Muscle of back (tissue), 3 donors: ENCODE measurements at regions not wholly inside any gene's neighbourhood (a gene's known extent, or its start where the extent isn't known, plus 50 kb on each side); places are given as distances from the start of the nearest gene placed in this dataset.
"Not testable (repeated sequence)": the region's sequence is repeated elsewhere in the genome, so short reads cannot be mapped to it uniquely, and the experiment has no call there.

Experiments used
- DNase-seq, 3 donors: peaks; one replicate each; pipeline versions ENCODE4 v3.0.0 to v3.0.0-alpha.2; 2013

GRCh38 chr3:31285833-31286486 lies 246.8 kb upstream of the STT3B start:
- no peak for DNase-seq

GRCh38 chr3:31288224-31288623 lies 244.5 kb upstream of the STT3B start:
- no peak for DNase-seq

DNA sequence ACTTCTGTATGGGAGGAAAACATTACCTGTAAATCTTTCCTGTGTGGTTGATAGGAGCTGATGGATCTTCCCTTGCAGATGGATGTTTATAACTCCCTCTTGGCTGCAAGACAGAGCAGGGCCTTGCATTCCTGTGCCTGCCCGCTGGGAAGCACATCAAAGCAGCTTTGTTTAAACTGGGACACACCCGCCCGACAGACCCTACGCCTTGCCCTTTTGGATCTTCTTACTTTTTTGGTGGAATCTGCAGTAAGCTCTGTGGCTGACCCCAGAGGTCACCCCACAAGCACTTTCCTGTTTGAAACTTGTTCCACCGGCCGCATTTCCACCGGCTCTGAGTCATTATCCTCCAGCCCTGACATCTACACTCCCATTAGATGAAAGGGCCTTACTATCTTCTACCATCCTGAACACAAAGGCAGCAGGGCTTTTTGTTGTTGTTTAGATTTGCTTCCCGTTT lies 244.1 kb upstream of the STT3B start:
- peak in 1 of 3 donors; percentile 16 for DNase-seq

DNA sequence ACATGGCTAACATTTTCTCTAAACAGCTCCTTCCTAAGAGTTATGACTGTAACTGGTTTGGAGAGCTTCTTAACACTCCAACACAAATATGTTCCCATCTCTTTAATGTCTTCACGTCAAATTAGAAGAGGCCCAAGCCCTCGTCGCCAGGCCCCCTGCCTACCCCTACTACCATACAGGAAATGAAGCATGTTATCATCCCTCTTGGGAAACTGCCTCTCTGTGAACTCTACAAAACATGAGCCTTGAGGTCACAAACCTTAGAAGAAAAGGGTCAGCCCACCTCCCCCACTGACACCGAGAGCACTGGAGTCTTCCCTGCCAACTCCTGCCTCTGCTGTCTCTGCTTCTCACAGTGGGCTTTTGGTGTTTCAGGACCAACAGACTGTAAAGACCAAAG lies 243.1 kb upstream of the STT3B start:
- DNase-seq, result no peak

DNA sequence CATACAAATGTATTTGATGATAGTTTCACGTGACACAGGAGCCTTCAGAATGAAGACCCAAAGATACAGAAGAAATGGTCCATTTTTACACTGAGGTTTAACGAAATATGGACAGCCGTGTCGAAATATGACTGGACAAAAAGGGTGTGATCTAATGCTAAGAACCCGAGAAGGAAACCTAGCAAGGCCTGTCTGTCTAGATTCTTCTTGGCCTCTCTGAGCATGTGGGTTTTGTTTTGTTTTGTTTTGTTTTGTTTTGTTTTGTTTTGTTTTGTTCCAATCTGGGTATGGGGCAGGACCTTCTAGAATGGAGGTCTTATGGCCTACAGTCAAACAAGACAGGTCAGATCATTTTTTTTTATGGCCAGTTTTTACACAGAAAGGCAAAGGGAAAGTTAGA lies 242.7 kb upstream of the STT3B start:
- no peak for DNase-seq

GRCh38 chr3:31291818-31292217 lies 240.9 kb upstream of the STT3B start:
- no peak for DNase-seq

GRCh38 chr3:31294430-31295149 lies 238.1 kb upstream of the STT3B start:
- no peak for DNase-seq

- DNase-seq, result no peak
Observed at GRCh38 chr3:31295150-31295765, 237.5 kb upstream of the STT3B start.

DNA sequence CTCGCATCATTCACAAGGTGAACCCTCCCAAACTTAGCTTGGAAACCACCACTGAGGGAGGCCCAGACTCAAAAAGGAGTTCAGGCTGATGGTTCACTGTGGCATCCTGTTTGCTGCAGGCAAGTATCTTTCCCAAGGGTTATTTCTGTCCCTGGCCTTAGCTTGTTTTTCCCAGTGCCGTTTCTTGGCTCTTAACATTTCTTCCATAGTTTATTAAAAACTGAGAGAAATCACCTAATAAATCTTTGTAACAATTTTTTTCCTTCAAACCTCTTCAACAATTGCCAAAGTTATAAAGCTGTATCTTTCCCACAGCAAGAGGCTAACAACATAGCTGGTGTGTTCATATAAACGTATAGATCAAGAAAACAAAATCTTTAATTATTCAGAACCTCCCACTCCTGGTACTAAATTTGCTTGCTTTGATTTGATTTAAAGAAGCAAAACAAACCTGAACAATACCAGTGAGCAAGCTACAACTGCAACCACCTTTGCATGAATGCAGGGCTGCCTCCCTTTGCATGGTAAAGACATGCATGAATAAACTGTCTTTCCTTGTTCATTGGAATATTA lies 234.9 kb upstream of the STT3B start:
- DNase-seq, result no peak

GRCh38 chr3:31300456-31301443 lies 232.0 kb upstream of the STT3B start:
- DNase-seq, result no peak

DNA sequence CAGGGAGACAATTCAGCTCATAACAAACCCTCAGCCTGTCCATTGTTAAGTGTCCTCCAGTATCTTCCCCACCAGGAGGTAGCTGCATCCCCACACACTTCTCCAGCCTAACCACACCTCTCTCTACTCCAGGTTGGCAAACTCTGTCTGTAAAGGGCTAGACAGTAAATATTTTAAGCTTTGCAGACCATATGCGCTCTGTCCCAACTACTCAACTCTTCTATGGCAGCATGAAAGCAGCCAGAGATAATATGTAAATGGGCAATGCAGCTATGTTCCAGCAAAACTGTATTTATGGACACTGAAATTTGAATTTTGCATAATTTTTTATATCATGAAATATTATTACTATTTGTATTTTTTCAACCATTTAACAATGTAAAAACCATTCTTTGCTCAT lies 230.4 kb upstream of the STT3B start:
- no peak for DNase-seq

- no peak for DNase-seq
Observed at GRCh38 chr3:31305340-31305739, 227.4 kb upstream of the STT3B start.

DNA sequence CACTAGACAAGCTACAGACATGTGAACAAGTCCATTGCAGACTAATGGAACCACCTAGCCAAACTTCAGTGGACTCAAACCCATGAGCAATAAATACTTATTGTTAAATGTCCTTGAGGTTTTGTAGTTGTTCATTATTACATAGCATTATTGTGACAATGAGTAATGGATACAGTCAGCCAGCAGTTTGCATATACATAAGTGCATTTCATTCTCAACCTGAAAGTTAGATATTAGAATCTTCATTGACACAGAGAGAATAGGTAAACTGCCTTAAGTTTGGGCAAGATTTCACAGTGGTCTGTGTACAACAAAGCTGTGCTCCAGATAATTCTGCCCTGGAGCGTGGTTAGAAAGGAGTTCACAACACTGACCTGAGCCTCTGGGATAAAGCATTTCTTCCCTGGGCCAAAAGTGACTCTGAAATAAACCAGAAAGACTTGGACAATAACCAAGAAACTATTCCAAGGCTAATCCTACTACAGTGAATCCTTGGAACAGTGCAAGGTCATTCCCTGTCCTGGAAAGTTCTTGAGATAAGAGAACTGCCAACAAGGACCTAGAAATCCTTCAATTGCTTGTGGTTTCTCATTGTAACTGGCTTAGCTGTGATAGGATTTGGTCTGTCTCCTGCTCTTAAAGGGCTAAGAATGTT lies 225.5 kb upstream of the STT3B start:
- peak in 1 of 3 donors; percentile 24 for DNase-seq

DNA sequence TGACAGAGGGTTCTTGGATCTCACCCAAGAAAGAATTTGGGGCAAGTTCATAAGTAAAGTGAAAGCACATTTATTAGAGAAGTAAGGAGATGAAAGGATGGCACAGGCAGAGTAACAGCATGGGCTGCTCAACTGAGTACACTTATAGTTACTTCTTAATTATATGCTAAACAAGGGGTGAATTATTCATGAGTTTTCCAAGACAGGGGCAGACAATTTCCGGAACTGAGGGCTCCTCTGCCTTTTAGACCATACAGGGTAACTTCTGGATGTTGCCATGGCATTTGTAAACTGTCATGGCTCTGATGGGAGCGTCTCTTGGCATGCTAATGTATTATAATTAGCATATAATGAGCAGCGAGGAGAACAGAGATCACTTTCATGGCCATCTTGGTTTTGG lies 221.2 kb upstream of the STT3B start:
- DNase-seq, result no peak

DNA sequence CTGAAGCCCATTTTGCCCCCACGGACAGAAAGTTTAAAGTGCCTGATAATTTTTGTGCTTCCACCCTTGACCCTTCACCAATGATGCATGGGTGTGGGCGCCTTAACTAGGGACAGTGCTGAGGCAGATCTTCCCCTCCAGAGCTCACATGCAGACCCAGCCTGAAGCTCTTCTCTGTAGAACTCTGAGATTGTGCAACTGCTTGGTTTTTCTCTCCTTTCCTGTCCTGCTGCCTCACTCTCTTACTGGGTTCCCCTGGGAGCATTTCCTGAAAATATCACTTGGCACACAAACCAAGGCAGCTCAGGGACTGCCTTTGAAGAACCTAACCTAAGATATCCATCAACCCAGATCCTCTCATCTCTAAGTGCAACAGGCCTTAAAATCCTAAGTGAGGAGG lies 220.3 kb upstream of the STT3B start:
- DNase-seq, result no peak

GRCh38 chr3:31314258-31314657 lies 218.5 kb upstream of the STT3B start:
- no peak for DNase-seq

- DNase-seq, result peak in 1 of 3 donors; percentile 18
Observed at GRCh38 chr3:31319332-31319731, 213.4 kb upstream of the STT3B start.

GRCh38 chr3:31321620-31322019 lies 211.1 kb upstream of the STT3B start:
- DNase-seq, result no peak

DNA sequence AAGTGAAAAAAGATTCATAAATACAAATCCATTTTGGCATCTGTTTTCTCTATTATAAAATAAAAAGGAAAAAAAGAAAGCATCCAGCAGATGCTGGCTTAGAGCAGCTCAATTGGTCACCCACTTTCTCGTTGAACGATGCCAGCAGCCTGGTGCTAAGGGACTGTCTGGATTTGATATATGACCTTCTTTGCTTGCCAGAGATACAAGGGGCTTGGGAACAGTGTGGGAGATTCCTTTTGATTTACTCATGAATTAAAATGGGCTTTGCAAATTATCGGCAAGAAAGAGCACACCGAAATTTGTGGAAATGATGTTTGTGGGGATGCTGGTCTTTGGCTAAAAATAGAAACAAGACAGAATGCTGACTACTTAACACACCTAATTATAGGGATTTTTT lies 210.3 kb upstream of the STT3B start:
- peak in 1 of 3 donors; percentile 35 for DNase-seq

- DNase-seq, result not testable (repeated sequence)
Observed at GRCh38 chr3:31327826-31328357, 204.8 kb upstream of the STT3B start.

DNA sequence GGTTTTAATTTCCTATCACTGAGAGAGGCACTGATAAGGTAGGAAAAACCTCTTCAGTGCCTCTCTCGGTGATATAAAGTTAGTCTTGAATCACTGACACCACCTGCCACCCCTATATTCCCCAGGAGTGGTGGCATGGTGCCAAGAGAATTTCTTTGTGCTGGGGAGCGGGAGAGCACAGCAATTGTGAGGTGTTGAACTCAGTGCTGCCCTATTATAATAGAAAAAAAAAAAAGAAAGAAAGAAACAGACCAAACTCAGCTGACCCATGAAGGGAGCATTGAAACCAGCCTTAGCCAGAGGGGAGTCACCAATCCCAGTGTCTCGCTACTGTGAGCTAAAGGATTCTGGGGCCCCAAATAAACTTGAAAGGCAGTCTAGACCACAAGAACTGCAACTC lies 201.4 kb upstream of the STT3B start:
- no peak for DNase-seq
